K562 (cell line): ENCODE measurements at regions not wholly inside any gene's neighbourhood (a gene's known extent, or its start where the extent isn't known, plus 50 kb on each side); places are given as distances from the start of the nearest gene placed in this dataset.

Experiments
- ATAC-seq: fragments of 200-7000 bp; cut with Tn5 transposase; 3 replicates; pipeline ENCODE4 v1.9.1; 2020; ENCODE audit warnings: moderate library complexity
- BruUV-seq: library from RNA; stranded (reverse); fragments of 400-500 nt; replicated peaks from 2 replicates; lab custom pipeline; 2021; lab: Mats Ljungman, UMichigan
- CTCF ChIA-PET: fragments of 300-600 bp; formaldehyde crosslinking; extraction: SDS; loops from one replicate; lab custom pipeline; 2021; ENCODE audit warnings: low intra/inter-chr PET ratio; lab: Yijun Ruan, JAX
- POLR2A ChIA-PET: fragments of 300-600, 350-650 bp; sonication (Branson Sonifier 250); formaldehyde crosslinking; extraction: SDS; loops from one replicate; lab custom pipeline; 2021; ENCODE audit warnings: antibody characterized with exemption, inconsistent platforms; lab: Yijun Ruan, JAX
- DNase-seq, 4 experiments: peaks; one replicate each; pipeline versions ENCODE4 v3.0.0 to v3.0.0-alpha.2; 2011 to 2018; ENCODE audit warnings: low spot score in 3 of 4, mixed read lengths in 3 of 4; ENCODE audit errors: extremely low read depth in 1 of 4
- FAIRE-seq: peaks from 2 replicates; lab custom pipeline; 2011; peaks lifted over from hg19 to GRCh38; lab: Jason Lieb, UNC
- H2AFZ ChIP-seq: 2 replicates; pipeline ENCODE4 v1.6.0; 2011; ENCODE audit warnings: low read depth, low read length, control low read depth, inconsistent platforms
- H3K27ac ChIP-seq: fragments of 200-600 bp; 3 replicates; pipeline ENCODE4 v1.8.0; 2011; ENCODE audit warnings: low read depth, mild to moderate bottlenecking, control low read depth, inconsistent platforms, low read length, moderate library complexity, mixed read lengths; ENCODE audit errors: extremely low read depth
- H3K27me3 ChIP-seq, 2 experiments: fragments of 300-600 bp in 1 of 2; 2 replicates in 1 of 2; 3 replicates in 1 of 2; pipeline versions ENCODE4 v1.6.0 to v1.8.0; 2011; ENCODE audit warnings: inconsistent platforms in 2 of 2, low read length in 2 of 2, mild to moderate bottlenecking in 1 of 2, mixed read lengths in 1 of 2, moderate library complexity in 1 of 2; ENCODE audit not compliant: control insufficient read depth in 2 of 2, insufficient read depth in 2 of 2
- H3K36me3 ChIP-seq: fragments of 300-600 bp; 3 replicates; pipeline ENCODE4 v1.8.0; 2011; ENCODE audit warnings: mild to moderate bottlenecking, low read length, inconsistent platforms; ENCODE audit not compliant: control insufficient read depth, insufficient read depth
- H3K4me1 ChIP-seq, 2 experiments: fragments of 200-600 bp in 1 of 2; replicated peaks in 1 of 2; 2 replicates in 1 of 2; 3 replicates in 1 of 2; pipeline versions ENCODE4 v1.5.1 to v1.8.0; 2011; ENCODE audit warnings: inconsistent platforms in 2 of 2, low read length in 2 of 2, mild to moderate bottlenecking in 1 of 2, mixed read lengths in 1 of 2, moderate library complexity in 1 of 2; ENCODE audit not compliant: control insufficient read depth in 2 of 2, insufficient read depth in 2 of 2
- H3K4me2 ChIP-seq: 2 replicates; pipeline ENCODE4 v1.6.1; 2011; ENCODE audit warnings: low read length, control low read depth, inconsistent platforms, mixed read lengths; ENCODE audit not compliant: insufficient read depth
- H3K4me3 ChIP-seq: fragments of 200-600 bp; sonication (generic), shearing (Covaris generic); 2 replicates; pipeline ENCODE4 v1.5.1; 2016; ENCODE audit warnings: control low read depth, inconsistent platforms
- H3K79me2 ChIP-seq: fragments of 200-600 bp; 3 replicates; pipeline ENCODE4 v1.8.0; 2011; ENCODE audit warnings: low read length, inconsistent platforms; ENCODE audit not compliant: control insufficient read depth, insufficient read depth
- H3K9ac ChIP-seq, 2 experiments: 2 replicates each; pipeline versions ENCODE4 v1.6.0 to v1.6.1; 2011; ENCODE audit warnings: low read depth in 2 of 2, low read length in 2 of 2, control low read depth in 1 of 2, inconsistent platforms in 1 of 2, mild to moderate bottlenecking in 1 of 2, mixed read lengths in 1 of 2; ENCODE audit not compliant: insufficient read depth in 1 of 2
- H3K9me1 ChIP-seq: one replicate; pipeline ENCODE4 v1.6.0; 2011; ENCODE audit warnings: inconsistent platforms, mild to moderate bottlenecking, low read length, moderate library complexity; ENCODE audit not compliant: control insufficient read depth, insufficient read depth
- H3K9me3 ChIP-seq: replicated peaks from 2 replicates; pipeline ENCODE4 v1.5.1; 2011; ENCODE audit warnings: low read depth, low read length, inconsistent platforms; ENCODE audit not compliant: control insufficient read depth, insufficient read depth
- H4K20me1 ChIP-seq: replicated peaks from 2 replicates; pipeline ENCODE4 v1.6.1; 2011; ENCODE audit warnings: low read length, inconsistent platforms, mixed read lengths; ENCODE audit not compliant: control insufficient read depth, insufficient read depth
- DDX20 ChIP-seq: fragments of 450-650 bp; IDR thresholded peaks from 2 replicates; pipeline ENCODE4 v1.6.1; 2016; ENCODE audit warnings: missing genetic modification characterization, low read depth, mild to moderate bottlenecking, missing compliant biosample characterization, moderate library complexity
- FOXO4 ChIP-seq: fragments of 450-650 bp; formaldehyde crosslinking; IDR thresholded peaks from 2 replicates; pipeline ENCODE4 v1.4.0; 2020; ENCODE audit warnings: mild to moderate bottlenecking, moderate library complexity
- MCM2 ChIP-seq: fragments of 450-650 bp; IDR thresholded peaks from 2 replicates; pipeline ENCODE4 v1.6.1; 2017; ENCODE audit warnings: low read depth, mild to moderate bottlenecking
- NONO ChIP-seq, 2 experiments: fragments of 200-400 bp in 1 of 2; fragments of 450-650 bp in 1 of 2; formaldehyde crosslinking in 1 of 2; IDR thresholded peaks; 2 replicates each; pipeline ENCODE4 v1.6.1; 2017; ENCODE audit warnings: low read depth in 2 of 2, mild to moderate bottlenecking in 2 of 2, moderate library complexity in 2 of 2, low read length in 1 of 2
- ZNF197 ChIP-seq: fragments of 200-800 bp; sonication (Bioruptor generic); IDR thresholded peaks from 2 replicates; pipeline ENCODE4 v1.6.1; 2016; ENCODE audit warnings: low read depth, missing genetic modification characterization, missing compliant biosample characterization
- ZNF644 ChIP-seq: fragments of 200-800 bp; sonication (Bioruptor generic); IDR thresholded peaks from 2 replicates; pipeline ENCODE4 v1.6.1; 2016; ENCODE audit warnings: low read depth, missing genetic modification characterization, missing compliant biosample characterization
- ZNF655 ChIP-seq: fragments of 250-450 bp; sonication (Bioruptor Pico); IDR thresholded peaks from 2 replicates; pipeline ENCODE4 v1.5.0; 2021
- WGBS: fragments of 100-300 bp; shearing (Covaris generic); methylation state at CpG from one replicate; pipeline ENCODE4 v1.1.6; 2016; ENCODE audit warnings: low coverage, mixed read lengths; ENCODE audit not compliant: insufficient coverage; ENCODE audit errors: missing lambda C conversion rate; 5-methylcytosine and 5-hydroxymethylcytosine counted together
- in situ Hi-C: fragments of 300-500 bp; cut with MboI; formaldehyde crosslinking; loops from 4 replicates; pipeline ENCODE4 v1.15.0; 2018; ENCODE audit warnings: inconsistent platforms, mixed read lengths
- intact Hi-C: fragments of 100-400 bp; cut with micrococcal nuclease; formaldehyde crosslinking; loops from 2 replicates; pipeline ENCODE4 v1.14.2; 2022

- POLR2A ChIA-PET: no interaction called here
- no peak for DNase-seq
- FAIRE-seq: no peak
- Histone ChIP-seq H3K36me3 (no peaks in the 10 kb centered on the region), H2AFZ (no peak overlapping the region), H4K20me1 (peaks cover 5% of the 10 kb centered on the region), H3K9ac (no peak overlapping the region), H3K27ac (no peak overlapping the region), H3K4me3 (no peak overlapping the region)
- in situ Hi-C loops: no loop called here
- BruUV-seq: no TSS peak
- intact Hi-C loops: no loop called here
- TF ChIP-seq ZNF655 (CRISPR knock-in tag) (no peak), DDX20 (tag) (no peak), NONO (IDR thresholded peaks at IDR 0.05; ENCODE audit: low read depth in 2 of 2, low read length in 1 of 2) (no peak), FOXO4 (CRISPR knock-in tag) (no peak), ZNF197 (no peak), ZNF644 (tag) (no peak), MCM2 (no peak)
- TF ChIP-seq, all 486 proteins: peak for 0
- H3K4me1 ChIP-seq: no peaks in the 10 kb centered on the region
- WGBS: 0% methylated on average over 3 of the region's 3 CpGs
- CTCF ChIA-PET: no interaction called here
- no peak for ATAC-seq
- no peak overlapping the region for H3K4me2 ChIP-seq
- no peaks in the 10 kb centered on the region for H3K9me1 ChIP-seq
- H3K9me3 ChIP-seq: no peaks in the 10 kb centered on the region
- no peaks in the 10 kb centered on the region for H3K79me2 ChIP-seq
- peaks cover 6 to 32% of the 10 kb centered on the region in 2 experiments for H3K27me3 ChIP-seq
These were observed 158.8 kb downstream of the DDX1 start for GRCh38 chr2:15750433-15750814.
